ENCODE measurements at regions not wholly inside any gene's neighbourhood (a gene's known extent, or its start where the extent isn't known, plus 50 kb on each side); places are given as distances from the start of the nearest gene placed in this dataset.

GRCh38 chr16:17724242-17724898 lies 253.6 kb upstream of the XYLT1 start:
- Histone ChIP-seq H3K9me3 (replicated peaks in 1 of 11) (no peaks in the 10 kb centered on the region), H3K27me3 (no peaks in the 10 kb centered on the region), H3K9ac (no peak overlapping the region), H3K4me3 (no peak overlapping the region), H3K4me2 (no peak overlapping the region), H3K27ac (no peak overlapping the region), H3K36me3 (no peaks in the 10 kb centered on the region), H4K20me1 (no peaks in the 10 kb centered on the region; a peak in 1 of 22 replicates), H3K4me1 (no peaks in the 10 kb centered on the region)
- no peak for TF ChIP-seq Cebpa-rat (IDR thresholded peaks at IDR 0.05)

DNA sequence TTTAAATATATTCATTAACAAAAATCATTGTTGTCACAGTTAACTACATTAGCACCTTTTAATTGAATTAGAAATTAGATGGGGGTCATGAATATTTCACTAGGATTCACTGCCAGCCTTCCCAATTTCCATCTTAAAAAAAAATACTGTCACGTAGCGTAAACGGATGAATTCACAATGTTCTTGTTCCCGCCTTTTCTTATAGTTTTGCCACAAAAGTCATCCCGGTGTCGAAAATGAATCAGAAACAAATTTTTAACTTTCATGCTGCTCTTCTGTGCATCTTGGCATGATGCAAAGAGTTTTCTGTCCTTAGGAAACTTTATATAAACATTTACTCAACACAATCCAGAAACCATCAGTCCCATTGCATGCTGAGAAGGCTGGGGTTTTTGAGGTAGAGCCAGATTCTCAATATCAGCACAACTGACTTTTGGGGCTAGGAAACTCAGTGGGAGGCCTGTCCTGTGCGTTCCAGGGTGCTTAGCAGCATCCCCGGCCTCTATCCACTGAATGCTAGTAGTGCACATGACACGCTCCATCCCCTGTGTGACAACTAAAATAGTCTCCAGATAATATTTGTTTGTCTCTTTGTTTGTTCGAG lies 252.9 kb upstream of the XYLT1 start:
- no peak overlapping the region for H3K4me2 ChIP-seq

DNA sequence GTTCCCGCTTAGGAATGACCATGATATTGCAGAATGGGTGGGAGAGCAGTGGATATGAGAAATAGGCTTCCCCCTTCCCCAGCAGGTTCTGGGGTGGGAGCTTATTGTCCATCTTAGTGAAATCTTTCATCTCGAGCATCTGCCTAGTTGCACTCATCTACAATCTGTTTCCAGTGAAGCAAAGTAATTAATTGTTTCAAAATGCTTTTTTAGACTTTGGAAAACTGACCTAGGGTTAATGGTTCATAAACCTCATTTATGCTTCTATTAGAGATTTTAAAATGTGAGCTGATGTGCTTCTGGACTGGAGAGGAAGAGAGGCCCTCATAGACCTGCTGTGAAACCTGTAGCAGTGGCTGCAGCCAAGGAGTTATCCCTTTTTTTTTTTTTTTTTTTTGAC lies 247.7 kb upstream of the XYLT1 start:
- Histone ChIP-seq H3K27me3 (no peaks in the 10 kb centered on the region), H4K20me1 (no peaks in the 10 kb centered on the region), H3K4me2 (no peak overlapping the region), H3K27ac (no peak overlapping the region), H3K4me1 (no peaks in the 10 kb centered on the region), H3K4me3 (no peak overlapping the region), H3K9ac (no peak overlapping the region), H3K36me3 (no peaks in the 10 kb centered on the region), H3K9me3 (replicated peaks in 1 of 11) (peaks cover 0 to 9% (median 0%) of the 10 kb centered on the region in 11 experiments; a peak in 3 of 22 replicates)
- no peak for TF ChIP-seq Cebpa-rat (IDR thresholded peaks at IDR 0.05)

More for the DNA sequence above, 252.9 kb upstream of the XYLT1 start:
- TF ChIP-seq Cebpa-rat (IDR thresholded peaks at IDR 0.05) = no peak
- H4K20me1 ChIP-seq = no peaks in the 10 kb centered on the region; a peak in 1 of 22 replicates
- no peak overlapping the region for H3K9ac ChIP-seq
- H3K27me3 ChIP-seq = no peaks in the 10 kb centered on the region
- H3K27ac ChIP-seq = no peak overlapping the region
- H3K4me3 ChIP-seq = no peak overlapping the region
- H3K9me3 ChIP-seq (replicated peaks in 1 of 11) = no peaks in the 10 kb centered on the region
- H3K4me1 ChIP-seq = no peaks in the 10 kb centered on the region
- no peaks in the 10 kb centered on the region for H3K36me3 ChIP-seq

DNA sequence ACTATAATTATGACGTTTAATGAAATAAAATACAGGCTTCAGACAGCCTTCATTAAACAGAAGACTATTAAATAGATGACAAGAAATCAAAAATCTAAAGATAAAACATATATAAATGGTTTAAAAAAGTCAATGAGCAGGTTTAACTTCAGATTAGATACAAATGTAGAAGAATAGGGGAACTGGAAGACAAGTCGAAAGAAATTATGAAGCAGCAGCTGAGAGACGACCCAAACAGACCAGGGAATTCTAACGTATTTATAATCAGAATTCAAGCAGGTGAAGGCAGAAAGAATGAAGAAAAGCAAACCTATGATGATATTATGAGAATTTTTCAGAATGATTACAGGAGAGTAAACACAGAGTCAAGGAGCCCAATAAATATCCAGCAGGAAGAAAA lies 235.1 kb upstream of the XYLT1 start:
- Histone ChIP-seq H3K9me3 (replicated peaks in 1 of 11) (peaks cover 0 to 18% (median 0%) of the 10 kb centered on the region in 11 experiments; a peak in 4 of 22 replicates), H3K36me3 (no peaks in the 10 kb centered on the region), H4K20me1 (no peaks in the 10 kb centered on the region), H3K4me3 (no peak overlapping the region), H3K4me2 (no peak overlapping the region), H3K27ac (no peak overlapping the region), H3K27me3 (no peaks in the 10 kb centered on the region), H3K4me1 (peaks cover 0 to 5% (median 0%) of the 10 kb centered on the region in 10 experiments; a peak in 2 of 20 replicates), H3K9ac (no peak overlapping the region)
- TF ChIP-seq Cebpa-rat (IDR thresholded peaks at IDR 0.05) = no peak

GRCh38 chr16:17696616-17697015 lies 225.9 kb upstream of the XYLT1 start:
- no peak overlapping the region for H3K4me2 ChIP-seq
- no peaks in the 10 kb centered on the region for H4K20me1 ChIP-seq
- no peaks in the 10 kb centered on the region for H3K9me3 ChIP-seq (replicated peaks in 1 of 11)
- no peak overlapping the region for H3K4me3 ChIP-seq
- no peak for TF ChIP-seq Cebpa-rat (IDR thresholded peaks at IDR 0.05)
- H3K27ac ChIP-seq = no peak overlapping the region
- no peaks in the 10 kb centered on the region for H3K27me3 ChIP-seq
- no peaks in the 10 kb centered on the region for H3K36me3 ChIP-seq
- H3K9ac ChIP-seq = no peak overlapping the region
- no peaks in the 10 kb centered on the region for H3K4me1 ChIP-seq

DNA sequence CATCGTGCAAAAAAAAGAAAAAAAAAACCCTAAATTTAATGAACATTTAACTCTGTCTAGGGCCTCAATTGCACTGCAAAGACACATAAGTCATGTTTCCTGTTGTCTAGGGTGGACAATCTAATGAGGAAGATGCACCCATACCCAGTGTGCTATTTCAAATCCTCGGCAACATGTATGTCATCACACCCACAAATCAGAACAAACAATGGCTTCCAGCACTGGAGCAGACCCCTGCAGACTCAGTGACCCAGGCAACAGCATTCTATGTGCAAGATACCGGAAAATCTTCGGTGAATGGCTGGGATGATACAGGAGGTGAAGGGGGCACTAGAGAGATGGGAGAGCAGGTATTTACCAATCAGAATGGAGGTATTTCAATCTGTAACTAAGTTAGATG lies 221.7 kb upstream of the XYLT1 start:
- no peak for TF ChIP-seq Cebpa-rat (IDR thresholded peaks at IDR 0.05)
- no peaks in the 10 kb centered on the region for H3K9me3 ChIP-seq (replicated peaks in 1 of 11)
- H3K36me3 ChIP-seq = no peaks in the 10 kb centered on the region
- no peaks in the 10 kb centered on the region for H3K27me3 ChIP-seq
- H4K20me1 ChIP-seq = no peaks in the 10 kb centered on the region
- no peak overlapping the region for H3K9ac ChIP-seq
- no peak overlapping the region for H3K27ac ChIP-seq
- no peaks in the 10 kb centered on the region for H3K4me1 ChIP-seq
- no peak overlapping the region for H3K4me3 ChIP-seq
- H3K4me2 ChIP-seq = no peak overlapping the region

DNA sequence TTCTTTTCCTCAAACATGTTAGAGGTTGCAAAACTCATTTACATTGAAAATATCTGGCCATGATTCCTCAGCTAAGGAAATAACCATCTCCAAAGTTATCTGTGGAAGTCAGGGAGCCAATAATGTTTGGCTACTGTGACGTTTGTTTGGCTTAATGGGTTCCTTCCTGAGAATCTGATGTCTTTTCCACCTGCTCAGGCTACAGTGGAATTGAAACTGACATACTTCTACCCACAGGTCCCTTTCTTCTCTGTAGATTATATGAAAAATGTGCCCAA lies 221.1 kb upstream of the XYLT1 start:
- H4K20me1 ChIP-seq = no peaks in the 10 kb centered on the region
- no peak overlapping the region for H3K9ac ChIP-seq
- H3K36me3 ChIP-seq = no peaks in the 10 kb centered on the region
- H3K4me3 ChIP-seq = no peak overlapping the region
- no peaks in the 10 kb centered on the region for H3K4me1 ChIP-seq
- no peak for TF ChIP-seq Cebpa-rat (IDR thresholded peaks at IDR 0.05)
- no peaks in the 10 kb centered on the region for H3K27me3 ChIP-seq
- H3K9me3 ChIP-seq (replicated peaks in 1 of 11) = no peaks in the 10 kb centered on the region
- H3K27ac ChIP-seq = no peak overlapping the region
- H3K4me2 ChIP-seq = no peak overlapping the region

DNA sequence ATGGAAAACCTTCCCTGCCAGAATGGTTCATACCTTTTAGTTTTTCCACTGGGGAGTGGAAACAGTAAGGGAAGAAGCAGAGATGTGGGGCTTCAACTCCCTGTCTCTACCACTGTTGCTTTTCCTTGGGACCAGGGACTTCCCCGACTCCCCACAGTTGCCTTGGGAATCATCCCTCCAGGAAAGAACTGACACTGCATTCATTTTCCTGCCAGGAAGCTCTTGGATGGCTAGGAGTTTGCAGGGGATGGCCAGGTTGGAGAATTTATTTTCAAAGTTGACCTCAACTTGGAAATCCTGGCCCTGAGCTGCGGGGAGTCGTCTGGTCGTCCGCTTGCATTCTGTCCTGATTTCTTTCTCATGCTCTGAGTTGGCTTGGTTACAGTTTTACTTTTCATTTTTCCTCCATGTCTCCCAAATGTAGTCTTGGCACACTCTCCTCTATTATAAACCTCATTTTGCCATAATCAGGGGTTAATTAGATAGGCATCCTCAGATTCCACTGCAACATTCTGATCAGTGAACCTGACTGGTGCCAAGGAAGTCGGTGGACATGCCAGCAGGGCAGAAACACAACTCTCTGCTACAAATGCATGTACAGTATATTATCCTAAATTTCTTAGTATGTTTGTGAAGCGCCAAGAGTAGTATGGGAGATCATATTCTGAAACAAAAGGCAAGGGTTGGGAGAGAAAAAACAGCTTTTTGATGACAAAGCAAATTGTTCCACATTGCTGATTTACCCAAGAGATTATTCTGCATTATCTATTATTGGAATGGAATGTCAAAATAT lies 220.5 kb upstream of the XYLT1 start:
- H3K27ac ChIP-seq = no peak overlapping the region

DNA sequence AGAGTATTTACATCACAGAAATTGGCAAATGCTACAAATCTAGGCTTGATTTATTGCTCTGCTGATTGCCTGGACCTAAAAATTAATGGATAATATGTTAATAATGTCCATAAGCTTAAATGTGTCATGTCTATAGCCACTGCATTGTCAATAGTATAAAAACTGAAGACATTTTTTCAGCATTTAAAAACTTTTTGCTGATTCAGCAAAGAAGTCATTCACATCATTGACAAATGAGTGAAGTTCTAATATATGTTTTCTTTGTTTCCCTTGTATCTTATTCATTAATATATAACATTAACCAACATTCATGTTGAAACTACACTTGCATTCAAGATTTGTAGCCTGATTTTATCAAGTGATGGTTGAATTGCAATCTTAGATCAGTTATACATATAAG lies 214.7 kb upstream of the XYLT1 start:
- H4K20me1 ChIP-seq = no peaks in the 10 kb centered on the region
- H3K9ac ChIP-seq = no peak overlapping the region
- H3K36me3 ChIP-seq = no peaks in the 10 kb centered on the region
- H3K9me3 ChIP-seq (replicated peaks in 1 of 11) = peaks cover 0 to 10% (median 2%) of the 10 kb centered on the region in 11 experiments; a peak in 8 of 22 replicates
- H3K4me3 ChIP-seq = no peak overlapping the region
- H3K4me1 ChIP-seq = no peaks in the 10 kb centered on the region
- no peak overlapping the region for H3K4me2 ChIP-seq
- H3K27me3 ChIP-seq = no peaks in the 10 kb centered on the region
- TF ChIP-seq Cebpa-rat (IDR thresholded peaks at IDR 0.05) = no peak
- H3K27ac ChIP-seq = no peak overlapping the region

More for the DNA sequence above, 220.5 kb upstream of the XYLT1 start:
- Histone ChIP-seq H3K9me3 (replicated peaks in 1 of 11) (no peaks in the 10 kb centered on the region), H3K9ac (no peak overlapping the region), H4K20me1 (no peaks in the 10 kb centered on the region), H3K4me2 (no peak overlapping the region), H3K4me1 (no peaks in the 10 kb centered on the region), H3K36me3 (no peaks in the 10 kb centered on the region), H3K4me3 (no peak overlapping the region), H3K27me3 (no peaks in the 10 kb centered on the region)
- TF ChIP-seq Cebpa-rat (IDR thresholded peaks at IDR 0.05) = no peak
